ENCODE measurements at regions not wholly inside any gene's neighbourhood (a gene's known extent, or its start where the extent isn't known, plus 50 kb on each side); places are given as distances from the start of the nearest gene placed in this dataset.

DNA sequence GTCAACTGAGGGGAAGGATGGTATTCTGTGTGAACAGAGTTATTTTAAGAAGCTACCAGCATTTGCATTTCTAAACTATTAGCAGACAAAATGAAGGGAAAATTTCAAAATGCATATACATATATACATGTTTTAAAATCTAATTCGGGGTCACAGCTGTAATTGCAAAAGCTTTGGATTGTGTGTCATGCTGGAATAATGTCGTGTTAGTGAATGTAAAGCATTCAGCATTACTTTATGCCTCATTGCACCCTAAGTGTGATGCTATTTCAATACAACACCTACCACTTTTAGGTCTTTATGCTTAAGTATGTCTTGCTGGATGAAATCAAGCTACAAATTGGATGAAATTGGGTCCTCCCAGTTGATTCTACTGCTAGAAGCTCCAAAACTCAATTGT is 687.6 kb upstream of the MEF2C start:
- DNase-seq (ENCODE audit: low read depth): no peak
- no peak overlapping the region for H3K4me3 ChIP-seq (replicated peaks; ENCODE audit: low read depth, low read length)
- TF ChIP-seq, protein P1, sequence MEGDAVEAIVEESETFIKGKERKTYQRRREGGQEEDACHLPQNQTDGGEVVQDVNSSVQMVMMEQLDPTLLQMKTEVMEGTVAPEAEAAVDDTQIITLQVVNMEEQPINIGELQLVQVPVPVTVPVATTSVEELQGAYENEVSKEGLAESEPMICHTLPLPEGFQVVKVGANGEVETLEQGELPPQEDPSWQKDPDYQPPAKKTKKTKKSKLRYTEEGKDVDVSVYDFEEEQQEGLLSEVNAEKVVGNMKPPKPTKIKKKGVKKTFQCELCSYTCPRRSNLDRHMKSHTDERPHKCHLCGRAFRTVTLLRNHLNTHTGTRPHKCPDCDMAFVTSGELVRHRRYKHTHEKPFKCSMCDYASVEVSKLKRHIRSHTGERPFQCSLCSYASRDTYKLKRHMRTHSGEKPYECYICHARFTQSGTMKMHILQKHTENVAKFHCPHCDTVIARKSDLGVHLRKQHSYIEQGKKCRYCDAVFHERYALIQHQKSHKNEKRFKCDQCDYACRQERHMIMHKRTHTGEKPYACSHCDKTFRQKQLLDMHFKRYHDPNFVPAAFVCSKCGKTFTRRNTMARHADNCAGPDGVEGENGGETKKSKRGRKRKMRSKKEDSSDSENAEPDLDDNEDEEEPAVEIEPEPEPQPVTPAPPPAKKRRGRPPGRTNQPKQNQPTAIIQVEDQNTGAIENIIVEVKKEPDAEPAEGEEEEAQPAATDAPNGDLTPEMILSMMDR (IDR thresholded peaks at IDR 0.05; ENCODE audit: low read length, missing control alignments): no peak

DNA sequence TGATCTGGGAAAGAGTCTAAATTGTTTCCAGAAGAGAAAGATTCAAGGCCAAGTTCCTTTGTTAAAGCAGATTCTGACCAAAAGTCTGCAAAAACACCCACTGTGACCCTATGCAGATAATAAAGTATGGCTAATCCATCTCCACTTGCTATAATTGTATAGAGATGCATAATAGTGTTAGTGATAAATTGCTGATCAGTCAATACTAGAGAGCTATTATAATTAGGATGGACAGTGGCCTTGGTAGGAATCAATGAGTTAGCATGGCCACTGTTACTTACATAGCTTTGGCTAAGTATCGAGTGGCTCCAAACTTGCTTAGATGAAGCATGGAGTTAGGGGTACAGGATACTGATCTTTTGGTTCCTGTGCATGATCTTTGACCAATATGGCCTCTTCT is 683.4 kb upstream of the MEF2C start:
- H3K4me3 ChIP-seq (replicated peaks; ENCODE audit: low read depth, low read length): no peak overlapping the region
- TF ChIP-seq, protein P1 (IDR thresholded peaks at IDR 0.05; ENCODE audit: low read length, missing control alignments): no peak
- DNase-seq (ENCODE audit: low read depth): no peak

DNA sequence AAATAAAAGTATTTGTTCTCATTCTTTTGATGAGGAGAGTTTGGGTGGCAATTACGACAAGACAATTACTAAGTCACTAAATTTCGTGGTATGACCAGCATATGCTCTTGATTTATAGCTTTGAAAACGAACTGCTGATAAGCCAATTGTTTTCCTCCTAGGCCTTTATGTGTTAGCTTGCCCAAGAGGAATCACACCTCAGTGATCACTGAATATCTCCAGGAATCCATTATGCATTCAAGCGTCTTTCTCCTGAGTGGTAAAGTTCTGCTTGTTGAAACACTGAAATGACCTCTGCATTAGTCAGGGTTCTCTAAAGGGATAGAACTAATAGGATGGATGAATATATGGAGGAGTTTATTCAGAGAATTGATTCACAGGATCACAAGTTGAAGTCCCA is 677.7 kb upstream of the MEF2C start:
- no peak for DNase-seq (ENCODE audit: low read depth)
- TF ChIP-seq, protein P1 (IDR thresholded peaks at IDR 0.05; ENCODE audit: low read length, missing control alignments): no peak
- H3K4me3 ChIP-seq (replicated peaks; ENCODE audit: low read depth, low read length): no peak overlapping the region

DNA sequence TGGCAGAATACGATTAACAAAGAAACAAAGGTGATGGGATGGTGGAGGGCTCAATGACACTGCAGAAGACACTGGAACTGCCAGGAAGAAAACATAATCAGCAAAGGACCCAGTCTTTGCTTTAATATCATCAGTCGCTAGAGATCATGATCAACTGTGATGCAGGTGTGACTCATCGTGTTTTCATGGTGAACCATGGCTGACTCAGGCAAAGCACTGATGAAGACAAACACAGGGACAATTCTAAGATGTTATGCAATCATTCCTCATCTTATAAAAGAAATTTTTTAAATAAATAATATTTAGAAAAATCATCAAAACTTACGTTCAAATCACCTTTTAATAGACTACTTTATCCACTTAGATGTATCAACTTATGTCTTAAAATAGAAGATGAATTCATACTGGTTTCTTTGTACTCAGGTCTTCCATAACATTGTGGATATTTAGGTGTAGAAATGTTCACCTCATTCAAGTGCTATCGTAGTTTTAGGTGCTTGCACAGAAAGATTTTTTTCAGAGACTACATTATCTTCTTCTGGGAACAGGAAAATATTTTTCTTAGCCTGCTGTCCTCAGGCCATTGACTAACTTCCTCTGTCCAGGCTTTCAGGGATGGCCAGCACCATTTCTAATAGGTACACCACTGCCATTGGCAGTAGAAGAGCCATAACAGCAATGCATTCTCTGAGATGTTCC is 673.4 kb upstream of the MEF2C start:
- TF ChIP-seq, protein P1 (IDR thresholded peaks at IDR 0.05; ENCODE audit: low read length, missing control alignments): no peak
- no peak overlapping the region for H3K4me3 ChIP-seq (replicated peaks; ENCODE audit: low read depth, low read length)
- peak; percentile 74 for DNase-seq (ENCODE audit: low read depth)

DNA sequence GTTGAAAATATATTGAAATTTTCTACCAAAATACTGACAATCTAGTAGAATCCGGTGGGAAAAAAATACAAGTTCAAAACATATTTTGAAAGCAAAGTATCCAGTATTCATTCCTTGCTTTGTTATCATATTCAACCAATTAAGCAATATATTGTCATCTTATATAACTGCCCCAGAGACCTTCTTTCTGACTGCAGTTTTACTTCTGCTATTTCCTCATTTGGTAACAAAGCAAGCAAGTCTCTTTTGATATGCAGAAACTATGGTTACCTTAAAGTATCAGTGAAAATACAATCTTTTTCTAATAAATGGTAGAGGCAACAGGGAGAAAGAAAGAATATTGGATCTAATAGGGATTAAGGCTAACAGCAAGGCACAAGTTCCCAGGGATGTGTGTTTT is 663.7 kb upstream of the MEF2C start:
- H3K4me3 ChIP-seq (replicated peaks; ENCODE audit: low read depth, low read length): no peak overlapping the region
- TF ChIP-seq, protein P1 (IDR thresholded peaks at IDR 0.05; ENCODE audit: low read length, missing control alignments): no peak
- DNase-seq (ENCODE audit: low read depth): no peak

DNA sequence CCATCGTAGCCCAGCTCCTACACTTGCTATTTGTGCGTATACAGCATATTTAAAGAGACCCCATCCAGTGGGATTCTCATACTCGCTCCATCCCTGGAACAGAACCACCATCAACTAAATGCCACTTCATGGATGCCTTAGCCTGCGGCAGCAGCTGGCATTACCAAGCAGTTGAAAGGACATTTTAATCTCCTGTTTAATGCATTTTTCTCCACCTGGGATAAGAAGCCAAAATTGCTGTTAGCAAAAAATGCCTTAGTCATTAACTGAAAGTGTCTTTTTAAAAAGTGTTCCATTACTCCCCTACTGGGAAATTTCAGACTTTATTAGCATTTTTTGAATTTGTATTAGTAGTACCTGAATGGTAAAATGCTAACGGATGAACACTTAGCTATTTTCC is 662.6 kb upstream of the MEF2C start:
- H3K4me3 ChIP-seq (replicated peaks; ENCODE audit: low read depth, low read length): no peak overlapping the region
- TF ChIP-seq, protein P1 (IDR thresholded peaks at IDR 0.05; ENCODE audit: low read length, missing control alignments): no peak
- no peak for DNase-seq (ENCODE audit: low read depth)

DNA sequence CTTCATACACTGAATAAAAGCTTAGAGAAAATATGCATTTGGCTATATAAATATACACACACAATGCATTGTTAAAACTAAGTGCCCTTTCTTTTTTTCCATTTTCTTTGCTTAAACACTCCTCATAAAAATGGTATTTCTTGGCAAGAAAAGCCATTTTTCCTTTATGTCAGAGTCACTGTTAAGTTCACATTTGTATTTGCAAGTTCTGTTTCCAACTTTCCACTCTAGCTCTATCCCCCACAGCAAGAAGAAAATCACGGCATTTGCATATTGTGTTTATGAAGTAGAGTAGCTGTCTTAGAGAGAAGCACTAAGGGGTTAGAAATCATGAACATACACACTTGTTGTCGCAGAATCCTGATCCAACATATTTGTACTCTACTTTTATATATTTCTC is 662.1 kb upstream of the MEF2C start:
- DNase-seq (ENCODE audit: low read depth): no peak
- no peak overlapping the region for H3K4me3 ChIP-seq (replicated peaks; ENCODE audit: low read depth, low read length)
- TF ChIP-seq, protein P1 (IDR thresholded peaks at IDR 0.05; ENCODE audit: low read length, missing control alignments): no peak

Data from fibroblast of pulmonary artery (primary cell).